ENCODE measurements at regions not wholly inside any gene's neighbourhood (a gene's known extent, or its start where the extent isn't known, plus 50 kb on each side); places are given as distances from the start of the nearest gene placed in this dataset.

DNA sequence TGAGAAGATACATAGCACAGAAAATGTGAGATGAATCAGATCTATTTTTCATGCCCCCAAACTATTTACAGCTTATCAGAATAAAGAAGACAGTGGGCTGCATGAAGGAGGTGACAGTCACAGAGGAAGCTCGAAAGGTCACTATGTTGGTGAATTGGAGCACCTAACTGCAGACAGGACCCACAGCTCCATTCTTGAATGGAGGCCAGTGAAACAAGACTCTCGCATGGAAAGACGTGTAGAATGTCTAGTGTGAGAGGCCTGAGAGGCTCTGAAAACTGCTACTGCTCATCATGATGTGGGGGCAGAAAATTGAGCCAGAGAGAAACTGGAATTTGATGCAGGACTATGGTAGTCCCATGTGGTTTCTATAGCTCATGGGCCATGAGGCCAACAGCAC lies 60.3 kb upstream of the CCDC190 start:
- no peak for DNase-seq (ENCODE audit: low read depth)

DNA sequence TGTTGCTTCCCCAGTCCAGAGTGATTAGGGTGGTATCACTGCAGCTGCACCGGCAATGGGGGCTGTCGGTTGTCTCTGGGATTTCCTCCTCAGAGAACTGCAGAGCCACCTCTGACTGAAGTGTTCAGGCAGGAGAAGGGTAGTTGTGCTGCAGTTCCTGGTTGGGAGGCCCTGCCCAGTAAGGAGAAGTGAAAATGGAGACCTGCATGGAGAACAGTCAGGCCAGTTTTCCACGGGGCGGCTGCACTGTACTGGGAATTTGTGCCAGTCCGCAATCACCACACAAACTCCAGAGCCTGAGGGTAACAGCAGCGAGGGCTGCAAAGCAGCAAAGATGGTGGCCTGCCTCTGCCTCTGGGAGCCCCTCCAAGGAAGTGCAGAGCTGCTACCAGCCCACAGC lies 58.1 kb upstream of the CCDC190 start:
- no peak for DNase-seq (ENCODE audit: low read depth)

DNA sequence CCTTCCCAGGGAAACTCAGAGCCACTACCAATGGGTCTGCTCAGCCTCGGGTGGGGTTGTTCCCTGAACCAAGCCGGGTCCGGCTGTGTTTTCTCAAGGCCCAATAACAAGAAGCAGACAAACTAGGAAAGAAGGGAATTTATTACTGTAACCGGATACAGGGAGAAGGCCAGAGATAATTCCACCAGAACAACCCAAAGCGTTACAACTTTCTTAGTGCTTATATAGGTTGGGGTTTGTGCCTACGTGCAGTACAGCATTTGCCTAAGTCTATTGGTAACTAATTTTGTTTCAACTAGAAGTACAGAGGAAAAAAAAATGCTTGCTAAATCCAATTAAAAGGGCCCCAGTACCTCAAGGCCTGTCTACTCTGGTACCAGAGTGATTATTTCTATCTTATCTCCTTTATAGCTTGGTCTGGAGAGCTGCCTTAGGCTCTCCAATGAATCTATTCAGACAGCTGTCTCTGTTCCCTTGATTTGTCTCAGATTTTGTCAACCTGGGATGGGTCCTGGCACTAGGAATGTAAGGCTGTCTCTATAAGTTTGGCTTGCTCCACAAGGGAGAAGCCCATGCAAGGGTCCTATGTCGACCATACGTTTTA lies 57.3 kb upstream of the CCDC190 start:
- no peak for DNase-seq (ENCODE audit: low read depth)

DNA sequence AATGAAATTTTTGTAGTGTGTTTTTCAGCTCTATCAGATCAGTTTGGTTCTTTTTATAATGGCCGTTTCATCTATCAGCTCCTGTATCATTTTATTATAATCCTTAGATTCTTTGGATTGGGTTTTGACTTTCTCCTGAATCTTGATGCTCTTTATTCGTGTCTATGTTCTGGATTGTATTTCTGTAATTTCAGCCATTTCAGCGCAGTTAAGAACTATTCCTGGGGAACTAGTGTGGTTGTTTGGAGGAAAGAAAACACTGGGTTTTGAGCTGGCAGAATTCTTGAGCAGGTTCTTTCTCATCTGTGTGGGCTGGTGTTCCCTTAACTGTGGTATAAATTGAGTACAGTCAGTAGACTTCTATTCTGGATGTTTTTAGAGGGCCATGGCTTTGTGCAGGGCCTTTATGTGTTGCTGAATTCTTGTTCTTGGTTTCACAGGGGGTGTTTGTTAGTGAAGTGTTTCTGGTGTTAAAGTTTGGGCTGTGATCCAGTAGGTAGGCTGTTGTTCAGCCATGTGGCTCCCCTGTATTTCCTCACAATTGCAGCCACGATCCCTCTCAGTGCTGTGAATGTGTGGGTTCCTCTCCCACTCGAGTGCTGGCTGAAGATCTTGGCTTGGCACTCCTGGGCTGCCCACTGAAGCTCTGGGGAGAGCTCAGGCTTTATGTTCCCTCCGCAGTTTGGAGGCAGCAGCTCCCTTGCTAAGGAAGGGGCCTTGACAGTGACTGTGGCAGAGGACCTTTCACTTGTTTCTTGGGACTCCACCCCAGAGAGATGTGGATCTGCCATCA lies 56.0 kb upstream of the CCDC190 start:
- DNase-seq (ENCODE audit: low read depth) = no peak

DNA sequence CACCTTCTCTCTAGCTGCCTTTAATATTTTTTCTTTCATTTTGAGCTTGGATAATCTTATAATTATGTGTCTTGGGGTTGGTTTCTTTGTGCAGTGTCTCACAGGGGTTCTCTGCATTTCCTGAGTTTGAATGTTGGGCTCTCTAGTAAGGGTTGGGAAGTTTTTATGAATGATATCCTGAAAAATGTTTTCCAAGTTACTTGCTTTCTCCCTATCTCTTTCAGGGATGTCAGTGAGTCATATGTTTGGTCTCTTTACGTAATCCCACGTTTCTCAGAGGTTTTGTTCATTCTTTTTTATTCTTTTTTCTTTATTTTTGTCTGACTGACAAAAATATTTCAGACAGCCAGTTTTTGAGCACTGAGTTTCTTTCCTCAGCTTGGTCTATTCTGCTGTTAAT lies 55.4 kb upstream of the CCDC190 start:
- DNase-seq (ENCODE audit: low read depth) = no peak

DNA sequence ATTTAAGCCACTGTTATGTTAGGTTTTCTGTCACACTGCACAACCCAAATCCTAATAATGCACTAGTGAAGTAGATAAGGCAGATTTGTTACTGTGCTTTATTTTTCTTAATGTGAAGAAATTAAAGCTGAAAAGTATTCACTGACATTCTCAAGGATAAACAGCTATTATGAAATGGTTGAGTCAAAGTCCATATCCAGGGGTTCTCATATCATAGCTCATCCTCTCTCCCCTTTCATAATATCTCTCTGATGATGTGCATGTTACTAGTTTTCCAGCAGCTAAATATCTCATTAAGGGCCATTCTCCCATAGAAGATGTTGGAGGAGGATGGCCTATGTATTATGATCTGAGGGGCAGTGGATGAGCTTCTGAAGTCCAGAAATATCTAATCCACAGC lies 53.6 kb upstream of the CCDC190 start:
- no peak for DNase-seq (ENCODE audit: low read depth)

DNA sequence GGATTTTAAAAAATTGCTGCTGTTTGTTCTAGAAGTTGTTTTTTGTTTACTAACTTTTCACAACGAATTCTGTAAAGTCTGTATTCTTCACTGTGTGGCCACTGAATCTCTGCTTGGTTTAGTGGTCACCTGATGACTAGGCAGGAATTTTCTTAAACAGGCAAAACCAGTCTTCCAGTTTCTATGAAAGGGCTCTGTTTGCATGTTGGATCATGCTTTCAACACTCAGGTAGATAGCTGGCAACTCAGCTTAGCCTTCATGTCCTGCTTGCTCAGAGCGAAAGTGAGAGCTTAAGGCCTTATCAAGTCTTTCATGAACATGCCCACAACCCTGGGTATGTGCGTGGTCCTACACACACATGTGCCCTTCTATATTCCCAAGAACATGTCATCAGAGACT lies 52.4 kb upstream of the CCDC190 start:
- no peak for DNase-seq (ENCODE audit: low read depth)

DNA sequence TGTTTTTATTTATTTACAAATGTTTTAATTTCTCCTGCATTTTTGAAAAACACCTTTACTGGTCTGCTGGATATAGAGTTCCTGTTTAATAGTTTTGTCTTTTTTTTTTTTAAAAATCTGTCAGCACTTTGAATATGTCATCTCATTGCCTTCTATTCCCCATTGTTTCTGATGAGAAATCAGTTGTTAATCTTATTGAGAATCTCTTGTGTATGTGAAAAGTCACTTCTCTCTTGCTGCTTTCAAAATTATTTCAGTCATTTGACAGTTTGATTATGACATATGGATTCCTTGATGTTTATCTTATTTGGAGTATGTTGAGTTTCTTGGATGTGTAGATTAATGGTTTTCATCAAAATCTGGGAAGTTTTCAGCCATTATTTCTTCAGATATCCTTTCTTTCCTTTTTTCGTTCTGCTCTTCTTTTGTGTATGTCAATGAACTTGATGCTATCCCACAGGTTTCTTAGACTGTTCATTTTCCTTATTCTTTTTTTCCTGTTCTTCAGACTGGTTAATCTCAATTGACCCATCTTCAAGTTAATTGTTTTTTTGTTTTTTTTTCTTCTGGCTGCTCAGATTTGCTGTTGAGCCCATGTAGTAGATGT lies 51.2 kb upstream of the CCDC190 start:
- no peak for DNase-seq (ENCODE audit: low read depth)

Data from myocyte (in vitro differentiated cells).